A673 (cell line): ENCODE measurements at regions not wholly inside any gene's neighbourhood (a gene's known extent, or its start where the extent isn't known, plus 50 kb on each side); places are given as distances from the start of the nearest gene placed in this dataset.

Source experiments
- BruUV-seq: library from RNA; stranded (reverse); fragments of 400-500 nt; replicated peaks from 2 replicates; lab custom pipeline; 2021; lab: Mats Ljungman, UMichigan
- CTCF ChIA-PET: fragments of 300-600 bp; sonication (Branson Sonifier 250); formaldehyde crosslinking; loops from one replicate; lab custom pipeline; 2022; ENCODE audit warnings: antibody characterized with exemption; lab: Charles Lee
- POLR2A ChIA-PET: fragments of 300-600 bp; sonication (Branson Sonifier 250); formaldehyde crosslinking; loops from one replicate; lab custom pipeline; 2022; ENCODE audit warnings: antibody characterized with exemption; ENCODE audit not compliant: low non-redundant PET; lab: Charles Lee
- DNase-seq: peaks from one replicate; pipeline ENCODE4 v3.0.0-alpha.2; 2015; ENCODE audit warnings: low spot score
- H3K27ac ChIP-seq: fragments of 200-600 bp; sonication (generic); 2 replicates; pipeline ENCODE4 v1.5.1; 2016; ENCODE audit warnings: mixed run types, low read depth, mild to moderate bottlenecking, mixed read lengths, antibody characterized with exemption, low read length; ENCODE audit not compliant: poor library complexity, severe bottlenecking
- H3K27me3 ChIP-seq: fragments of 200-600 bp; sonication (generic); replicated peaks from 2 replicates; pipeline ENCODE4 v1.6.1; 2017; ENCODE audit warnings: mixed run types, low read depth, mild to moderate bottlenecking, mixed read lengths, antibody characterized with exemption, low read length; ENCODE audit not compliant: insufficient read depth, poor library complexity
- H3K36me3 ChIP-seq: fragments of 200-600 bp; sonication (generic); 2 replicates; pipeline ENCODE4 v1.6.1; 2016; ENCODE audit warnings: mixed run types, mild to moderate bottlenecking, mixed read lengths, antibody characterized with exemption, low read length; ENCODE audit not compliant: insufficient read depth, poor library complexity, severe bottlenecking
- H3K4me1 ChIP-seq: fragments of 200-600 bp; sonication (generic); 2 replicates; pipeline ENCODE4 v1.6.1; 2017; ENCODE audit warnings: mixed run types, mild to moderate bottlenecking, mixed read lengths, antibody characterized with exemption, low read length; ENCODE audit not compliant: insufficient read depth, poor library complexity, severe bottlenecking
- H3K4me3 ChIP-seq: fragments of 200-600 bp; sonication (generic); 2 replicates; pipeline ENCODE4 v1.5.1; 2016; ENCODE audit warnings: low read depth, mixed run types, mild to moderate bottlenecking, mixed read lengths, low read length; ENCODE audit not compliant: poor library complexity, severe bottlenecking
- H3K9me3 ChIP-seq: fragments of 200-600 bp; sonication (generic); 2 replicates; pipeline ENCODE4 v1.6.1; 2016; ENCODE audit warnings: mixed run types, low read depth, mild to moderate bottlenecking, mixed read lengths, antibody characterized with exemption, low read length; ENCODE audit not compliant: poor library complexity, severe bottlenecking
- CTCF ChIP-seq: fragments of 300-800, 200-600 bp; sonication (generic); conservative IDR thresholded peaks from 2 replicates; pipeline ENCODE4 v1.5.1; 2017; ENCODE audit warnings: low read depth, mild to moderate bottlenecking, antibody characterized with exemption, low read length, moderate library complexity, mixed read lengths
- EZH2 ChIP-seq: fragments of 200-600 bp; sonication (generic); IDR thresholded peaks from 2 replicates; pipeline ENCODE4 v1.6.1; 2017; ENCODE audit warnings: borderline replicate concordance, low read depth, mild to moderate bottlenecking, mixed read lengths, antibody characterized with exemption, low read length; ENCODE audit not compliant: poor library complexity, severe bottlenecking
- intact Hi-C: fragments of 100-400 bp; cut with micrococcal nuclease; formaldehyde crosslinking; loops from one replicate; pipeline ENCODE4 v1.10.0; 2022; ENCODE audit not compliant: unreplicated experiment

GRCh38 chr3:124383051-124383450 is 347.2 kb upstream of the UMPS start:
- H3K4me1 ChIP-seq, result peaks cover 37% of the 10 kb centered on the region
- no peak for DNase-seq
- ChIA-PET CTCF (no interaction called here), POLR2A (no interaction called here)
- BruUV-seq, result no TSS peak
- no peak overlapping the region for H3K4me3 ChIP-seq
- no peak for TF ChIP-seq CTCF
- TF ChIP-seq EZH2, result no peak
- no peaks in the 10 kb centered on the region for H3K27me3 ChIP-seq
- intact Hi-C loops, result no loop called here
- H3K36me3 ChIP-seq, result no peaks in the 10 kb centered on the region
- H3K9me3 ChIP-seq, result no peaks in the 10 kb centered on the region
- H3K27ac ChIP-seq, result no peak overlapping the region

DNA sequence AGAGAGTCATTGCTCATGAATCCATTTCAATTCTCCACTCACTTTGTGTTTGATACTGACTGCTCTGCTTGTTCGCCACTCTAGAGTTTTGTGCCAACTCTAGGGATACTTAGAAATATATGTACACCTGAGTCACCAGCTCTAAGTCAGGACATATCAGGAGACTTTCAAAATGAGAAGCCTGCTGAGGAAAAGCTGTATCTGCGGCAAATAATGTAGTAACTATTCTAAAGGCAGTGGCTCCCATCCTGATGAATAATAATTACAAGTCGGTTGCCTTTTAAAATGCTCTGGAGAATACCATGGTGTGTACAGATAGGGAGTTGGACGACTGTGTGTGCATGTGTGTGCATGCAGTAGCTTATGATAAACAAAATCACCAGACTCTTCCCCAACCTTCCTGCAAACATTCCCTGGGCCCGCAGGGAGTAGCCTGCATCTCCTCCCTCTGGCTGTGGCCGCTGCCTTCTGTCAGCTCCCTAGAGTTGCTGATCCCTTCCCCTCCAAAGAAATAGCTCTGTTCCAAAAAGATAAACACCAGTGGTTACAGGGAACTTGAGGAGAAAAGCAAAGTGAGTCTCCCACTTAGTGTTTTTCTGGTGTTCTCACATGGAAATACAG is 346.3 kb upstream of the UMPS start:
- DNase-seq, result no peak
- Histone ChIP-seq H3K4me1 (peaks cover 45% of the 10 kb centered on the region), H3K9me3 (no peaks in the 10 kb centered on the region), H3K27me3 (no peaks in the 10 kb centered on the region), H3K27ac (no peak overlapping the region), H3K4me3 (no peak overlapping the region), H3K36me3 (no peaks in the 10 kb centered on the region)
- intact Hi-C loops, result no loop called here
- no TSS peak for BruUV-seq
- ChIA-PET CTCF (no interaction called here), POLR2A (no interaction called here)
- TF ChIP-seq EZH2 (no peak), CTCF (no peak)

GRCh38 chr3:124384527-124384926 is 345.7 kb upstream of the UMPS start:
- peaks cover 51% of the 10 kb centered on the region for H3K4me1 ChIP-seq
- TF ChIP-seq CTCF (no peak), EZH2 (no peak)
- CTCF ChIA-PET, result no interaction called here
- no peaks in the 10 kb centered on the region for H3K27me3 ChIP-seq
- no peak overlapping the region for H3K4me3 ChIP-seq
- no peak overlapping the region for H3K27ac ChIP-seq
- H3K36me3 ChIP-seq, result no peaks in the 10 kb centered on the region
- DNase-seq, result no peak
- intact Hi-C loops, result no loop called here
- no peaks in the 10 kb centered on the region for H3K9me3 ChIP-seq
- POLR2A ChIA-PET, result no interaction called here
- BruUV-seq, result no TSS peak
